ENCODE measurements at regions not wholly inside any gene's neighbourhood (a gene's known extent, or its start where the extent isn't known, plus 50 kb on each side); places are given as distances from the start of the nearest gene placed in this dataset.
"Not testable (repeated sequence)": the region's sequence is repeated elsewhere in the genome, so short reads cannot be mapped to it uniquely, and the experiment has no call there.

DNA sequence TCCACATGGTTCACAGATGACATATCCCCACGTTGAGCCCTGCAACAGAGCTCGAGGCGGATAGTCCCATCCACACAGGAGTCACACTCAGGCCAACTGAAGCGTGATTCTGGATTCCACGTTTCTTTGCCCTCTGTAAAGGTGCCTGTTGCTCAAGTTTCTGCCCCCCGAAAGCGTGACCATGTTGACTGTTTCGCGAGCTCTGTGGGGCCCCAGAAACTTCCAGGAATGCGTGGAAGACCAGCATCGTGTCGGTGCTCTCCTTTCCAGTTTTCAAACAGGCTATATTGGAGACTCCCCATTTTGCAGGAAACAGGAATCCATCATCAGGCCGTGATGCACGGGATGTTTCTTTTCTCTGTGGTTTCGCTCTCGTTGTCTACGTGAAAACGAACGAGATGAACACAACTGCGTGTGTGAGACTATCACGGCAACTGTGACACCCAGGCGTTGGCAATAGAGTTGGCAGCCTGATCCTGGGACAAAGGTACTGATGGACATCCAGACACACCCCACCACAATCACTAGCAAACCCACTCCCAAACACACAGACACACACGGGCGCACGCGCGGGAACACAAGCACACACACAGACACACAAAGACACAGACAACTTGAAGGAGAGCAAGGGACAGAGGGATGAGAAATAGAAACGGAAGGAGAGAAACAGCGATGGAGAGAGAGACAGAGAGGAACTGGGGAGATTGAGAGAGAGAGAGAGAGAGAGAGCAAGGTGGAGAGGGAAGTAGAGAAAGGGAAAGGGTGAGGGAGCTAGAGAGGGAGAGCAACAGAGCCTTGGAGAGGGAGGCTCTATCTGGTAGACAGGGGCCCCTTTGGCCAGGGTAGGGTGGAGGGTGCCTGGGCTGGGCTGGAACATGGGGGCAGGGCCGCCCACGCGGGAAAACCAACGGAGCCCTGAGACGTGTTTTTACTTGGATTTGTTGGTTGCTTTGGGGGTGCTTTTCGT is 1609.3 kb downstream of the SPATA31A7 start:
- not testable (repeated sequence) for DNase-seq (ENCODE audit: low read depth)

DNA sequence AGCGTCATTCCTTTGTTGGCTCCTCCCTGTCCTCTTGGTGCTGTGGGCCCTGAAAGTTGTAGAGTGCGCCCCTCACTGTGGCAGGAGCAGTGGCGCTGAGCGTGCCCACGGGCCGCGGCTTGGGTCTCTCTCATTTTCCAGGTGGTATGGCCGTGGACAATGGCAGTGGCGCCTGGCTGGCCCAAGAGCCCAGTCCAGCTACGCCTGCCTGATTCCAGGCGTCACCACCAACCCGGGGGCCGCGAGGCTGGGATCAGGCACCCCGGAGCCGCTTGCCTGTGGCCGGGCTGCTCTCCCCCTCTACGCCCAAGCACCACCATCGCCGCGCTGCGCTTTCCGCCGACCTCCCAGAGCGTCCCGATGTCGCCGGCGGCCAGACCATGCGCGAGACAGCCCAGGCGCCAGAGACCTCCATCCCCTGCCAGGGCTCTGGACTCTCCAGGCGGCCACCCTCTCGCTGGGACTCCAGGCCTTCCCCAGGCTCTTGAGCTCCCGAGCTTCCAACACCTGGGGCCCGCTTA is 1610.1 kb downstream of the SPATA31A7 start:
- DNase-seq (ENCODE audit: low read depth) = not testable (repeated sequence)

DNA sequence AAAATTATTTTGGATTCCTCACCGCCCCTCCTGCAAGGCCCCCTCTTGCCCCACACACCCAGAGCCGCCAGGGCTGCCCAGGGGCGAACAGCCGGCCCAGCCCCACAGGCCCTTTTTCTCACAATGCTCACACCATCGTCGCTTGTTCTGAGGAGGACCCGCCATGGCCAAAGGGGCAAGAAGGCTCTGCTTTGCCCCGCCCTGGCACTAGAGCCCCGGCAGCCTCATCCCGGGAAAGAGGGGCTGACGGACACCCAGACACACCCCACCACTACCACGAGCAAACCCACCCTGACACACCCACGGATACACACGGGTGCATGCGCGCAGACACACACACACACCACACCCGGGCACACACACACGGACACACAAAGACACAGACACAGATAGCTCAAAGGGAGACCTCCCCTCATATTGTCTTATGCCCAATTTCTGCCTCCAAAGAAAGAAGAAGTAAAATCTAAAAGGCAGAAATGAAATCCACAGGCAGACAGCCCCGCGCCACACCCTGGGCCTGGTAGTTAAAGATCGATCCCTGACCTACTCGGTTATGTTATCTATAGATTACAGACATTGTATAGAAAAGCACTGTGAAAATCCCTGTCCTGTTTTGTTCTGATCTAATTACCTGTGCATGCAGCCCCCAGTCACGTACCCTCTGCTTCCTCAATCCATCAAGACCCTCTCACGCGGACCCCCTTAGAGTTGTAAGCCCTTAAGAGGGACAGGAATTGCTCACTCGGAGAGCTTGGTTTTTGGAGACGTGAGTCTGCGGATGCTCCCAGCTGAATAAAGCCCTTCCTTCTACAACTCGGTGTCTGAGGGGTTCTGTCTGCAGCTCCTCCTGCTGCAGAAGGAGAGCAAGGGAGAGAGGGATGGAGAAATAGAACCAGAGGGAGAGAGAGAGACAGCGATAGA is 1610.9 kb downstream of the SPATA31A7 start:
- DNase-seq (ENCODE audit: low read depth) = not testable (repeated sequence)

DNA sequence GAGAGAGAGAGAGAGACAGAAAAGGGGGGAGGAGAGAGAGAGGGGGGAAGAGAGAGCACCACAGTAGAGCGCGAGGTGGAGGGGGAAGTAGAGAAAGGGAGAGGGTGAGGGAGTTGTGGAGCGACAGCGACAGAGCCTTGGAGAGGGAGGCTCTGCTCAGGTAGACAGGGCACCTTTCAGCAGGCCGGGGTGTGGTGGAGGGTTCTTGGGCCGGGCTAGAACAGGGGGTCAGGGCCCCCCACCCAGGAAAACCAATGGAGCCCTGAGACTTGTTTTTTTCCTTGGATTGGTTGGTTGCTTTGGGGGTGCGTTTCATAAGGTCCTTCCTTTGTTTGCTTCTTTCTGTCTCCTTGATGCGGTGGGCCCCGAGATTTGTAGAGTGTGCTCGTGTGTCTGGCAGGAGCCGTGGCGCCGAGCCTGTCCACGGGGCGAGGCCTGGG is 1611.6 kb downstream of the SPATA31A7 start:
- DNase-seq (ENCODE audit: low read depth) = not testable (repeated sequence)

DNA sequence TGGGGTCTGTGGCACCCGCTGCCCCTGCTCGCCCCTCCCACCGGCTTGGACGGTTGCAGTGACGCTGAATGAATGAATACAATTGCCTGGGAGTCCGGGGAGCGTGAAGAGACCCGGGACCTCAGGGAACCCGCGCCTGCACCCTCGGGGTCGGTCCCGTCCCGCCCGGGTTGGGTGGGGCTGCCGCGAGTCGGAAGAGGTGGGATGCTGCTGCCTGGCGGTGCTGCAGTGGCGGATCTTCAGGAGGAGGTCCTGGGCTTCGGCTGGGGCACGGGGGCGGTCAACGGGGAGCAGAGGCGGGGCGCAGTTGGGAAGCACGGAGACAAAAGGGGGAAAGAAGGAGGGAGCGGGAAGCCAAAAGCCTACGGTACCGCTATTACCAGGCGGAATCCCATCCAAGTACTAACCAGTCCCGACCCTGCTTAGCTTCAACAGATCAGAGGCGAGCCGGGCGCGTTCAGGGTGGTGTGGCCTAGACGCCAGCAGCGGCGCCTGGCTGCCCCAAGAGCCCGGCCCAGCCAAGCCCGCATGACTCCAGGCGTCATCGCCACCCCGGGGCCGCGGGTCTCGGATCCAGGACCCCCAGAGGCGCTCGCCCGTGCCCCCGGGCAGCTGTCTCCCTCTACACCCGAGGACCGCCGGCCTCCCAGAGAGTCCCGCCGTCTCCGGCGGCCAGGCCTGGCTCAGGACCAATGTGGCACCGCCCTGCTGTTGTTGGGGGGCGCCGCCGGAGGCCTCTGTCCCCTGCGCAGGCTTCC is 1612.3 kb downstream of the SPATA31A7 start:
- peak; percentile 42 for DNase-seq (ENCODE audit: low read depth)

DNA sequence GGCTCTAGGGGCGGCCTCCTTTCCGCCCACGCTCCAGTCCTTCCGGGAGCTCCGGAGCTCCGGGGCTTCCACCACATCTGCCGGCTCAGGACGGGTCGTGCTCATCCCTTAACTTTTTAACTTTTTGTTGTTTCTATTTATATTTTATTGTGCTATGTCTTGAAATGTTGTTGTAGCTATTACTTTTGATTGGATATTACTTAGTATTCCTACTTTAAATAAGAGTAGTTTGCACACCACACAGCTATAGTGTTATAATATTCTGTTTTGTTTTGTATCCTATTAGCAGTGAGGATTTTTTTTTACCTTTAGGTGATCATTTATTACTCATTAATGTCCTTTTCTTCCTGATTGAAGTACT is 1612.9 kb downstream of the SPATA31A7 start:
- not testable (repeated sequence) for DNase-seq (ENCODE audit: low read depth)

DNA sequence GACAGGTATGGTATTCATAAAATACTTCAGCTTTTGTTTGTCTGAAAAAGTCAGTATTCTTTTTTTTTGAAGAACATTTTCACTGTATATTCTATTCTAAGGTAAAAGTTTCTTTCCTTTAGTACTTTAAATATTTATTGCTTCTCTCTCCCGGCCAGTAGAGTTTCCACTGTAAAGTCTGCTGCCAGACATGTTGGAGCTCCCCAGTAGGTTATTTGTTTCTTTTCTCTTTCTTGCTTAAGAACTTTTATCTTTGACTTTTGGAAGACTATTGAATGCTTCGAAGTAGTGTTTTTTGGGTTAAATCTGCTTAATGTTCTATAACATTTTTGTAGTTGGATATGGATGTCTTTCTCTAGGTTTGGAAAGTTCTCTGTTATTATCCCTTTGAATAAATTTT is 1613.3 kb downstream of the SPATA31A7 start:
- DNase-seq (ENCODE audit: low read depth) = not testable (repeated sequence)

DNA sequence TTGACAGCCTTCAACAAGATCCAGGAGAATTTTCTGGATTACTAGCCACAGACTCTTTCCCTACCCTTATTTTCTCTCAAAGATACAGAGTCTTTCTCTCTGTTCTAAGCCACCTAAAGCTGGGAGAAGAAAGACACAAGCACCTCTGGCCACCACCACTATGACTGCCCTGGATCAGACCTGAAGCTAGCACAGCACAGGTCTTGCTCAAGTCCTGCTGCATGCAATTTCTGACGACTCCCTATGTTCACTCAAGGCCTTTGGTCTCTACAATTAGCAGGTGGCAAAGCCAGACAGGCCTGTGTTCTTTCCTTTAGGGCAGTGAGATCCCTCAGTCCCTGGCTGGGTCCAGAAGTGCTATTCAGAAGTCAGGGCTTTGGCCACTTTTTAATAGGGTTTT is 1614.5 kb downstream of the SPATA31A7 start:
- not testable (repeated sequence) for DNase-seq (ENCODE audit: low read depth)

DNA sequence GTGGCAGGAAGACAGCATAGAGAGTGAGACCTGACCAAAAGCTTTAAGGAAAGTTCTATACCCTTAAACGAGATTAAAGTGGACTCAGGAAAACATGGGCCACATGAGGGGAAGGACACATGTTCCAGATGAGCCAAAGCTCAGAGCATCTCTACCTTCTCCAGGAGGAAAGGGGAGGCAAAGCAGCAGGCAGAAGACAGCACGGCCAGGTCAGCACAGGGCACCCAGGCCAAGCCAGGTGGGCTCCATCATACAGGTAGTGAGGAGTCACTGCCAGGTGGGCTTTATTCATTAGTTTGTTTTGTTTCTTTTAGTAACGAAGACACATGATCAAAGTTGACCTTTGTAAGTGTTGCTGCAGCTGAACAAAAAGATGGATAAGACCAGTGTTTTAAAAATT is 1617.6 kb downstream of the SPATA31A7 start:
- DNase-seq (ENCODE audit: low read depth) = not testable (repeated sequence)

DNA sequence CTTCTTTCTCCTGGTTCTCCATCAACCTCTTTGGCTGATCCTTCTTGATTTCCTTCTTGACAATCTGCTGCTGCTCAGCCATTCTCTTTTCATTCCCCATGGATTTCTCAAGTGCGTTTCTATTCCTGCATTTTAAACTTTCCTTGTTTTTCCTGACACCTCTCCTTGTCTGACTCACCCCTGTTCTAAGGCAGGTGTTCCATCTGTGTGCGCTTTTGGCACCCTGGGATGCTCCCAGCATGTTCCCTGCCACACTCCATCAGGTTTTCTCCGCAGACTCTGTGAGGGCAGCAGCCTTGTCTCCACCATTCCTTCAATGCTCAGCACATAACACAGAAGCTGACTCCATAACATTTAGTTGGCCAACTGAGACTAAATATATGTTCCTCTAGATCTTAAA is 1618.2 kb downstream of the SPATA31A7 start:
- not testable (repeated sequence) for DNase-seq (ENCODE audit: low read depth)

DNA sequence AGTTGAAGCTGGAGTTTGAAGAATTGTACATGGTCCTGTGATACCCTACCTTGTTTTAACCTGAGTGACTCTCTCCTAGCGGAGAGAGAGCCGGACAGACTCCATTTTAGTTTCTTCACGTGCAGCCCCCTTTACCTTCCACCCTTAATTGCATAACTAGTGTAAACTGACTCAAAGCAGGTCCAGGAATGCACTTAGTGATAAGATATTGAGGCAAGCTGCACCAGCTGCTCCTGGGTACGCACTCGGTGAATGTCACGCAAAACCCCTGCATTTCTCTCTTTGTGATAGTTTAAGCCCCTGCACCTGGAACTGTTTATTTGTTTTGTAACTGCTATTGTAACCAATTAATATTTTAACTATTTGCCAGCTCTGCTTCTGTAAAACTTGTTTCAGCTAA is 1620.5 kb downstream of the SPATA31A7 start:
- not testable (repeated sequence) for DNase-seq (ENCODE audit: low read depth)

DNA sequence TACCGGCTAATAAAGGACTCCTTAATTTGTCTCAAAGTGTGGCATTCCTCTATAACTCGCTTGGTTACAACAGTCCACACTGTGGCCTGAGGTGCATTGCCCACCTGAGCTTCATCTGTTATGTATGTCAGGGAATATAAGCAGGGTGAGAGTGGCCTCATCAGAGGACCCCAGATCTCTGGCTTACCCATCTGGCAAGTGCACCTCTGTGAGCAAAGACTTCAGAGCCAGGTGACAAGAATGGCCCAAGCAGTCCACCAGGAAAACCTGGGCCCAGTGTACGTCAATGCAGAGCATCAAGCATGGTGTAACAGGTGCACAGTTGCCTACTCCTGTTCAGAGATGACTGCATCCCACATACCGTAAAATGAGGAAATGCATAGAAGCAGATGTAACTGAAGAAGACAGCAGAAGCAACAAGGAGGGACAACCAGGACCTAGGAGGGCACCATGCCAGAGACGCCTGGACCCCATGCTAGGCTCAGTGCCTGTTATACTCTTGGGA is 1621.0 kb downstream of the SPATA31A7 start:
- DNase-seq (ENCODE audit: low read depth) = not testable (repeated sequence)

DNA sequence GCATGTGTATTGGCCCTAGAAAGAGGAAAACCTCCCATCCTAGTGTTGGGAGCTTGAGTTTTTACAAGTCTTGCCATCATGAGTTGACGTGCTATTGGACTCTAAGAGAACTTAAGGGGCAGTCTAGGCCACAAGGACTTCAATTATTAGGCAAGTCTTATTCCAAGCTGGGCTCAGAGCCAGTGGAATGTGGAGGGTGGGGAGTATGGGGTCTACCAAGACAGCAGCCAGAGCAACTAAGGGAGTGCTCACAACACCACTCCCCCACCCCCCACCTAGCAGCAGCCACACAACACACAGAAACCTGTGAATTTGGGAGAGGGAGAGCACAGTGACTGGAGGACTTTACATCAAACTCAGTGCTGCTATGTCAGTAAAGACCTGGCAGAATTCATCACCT is 1625.6 kb downstream of the SPATA31A7 start:
- DNase-seq (ENCODE audit: low read depth) = not testable (repeated sequence)

DNA sequence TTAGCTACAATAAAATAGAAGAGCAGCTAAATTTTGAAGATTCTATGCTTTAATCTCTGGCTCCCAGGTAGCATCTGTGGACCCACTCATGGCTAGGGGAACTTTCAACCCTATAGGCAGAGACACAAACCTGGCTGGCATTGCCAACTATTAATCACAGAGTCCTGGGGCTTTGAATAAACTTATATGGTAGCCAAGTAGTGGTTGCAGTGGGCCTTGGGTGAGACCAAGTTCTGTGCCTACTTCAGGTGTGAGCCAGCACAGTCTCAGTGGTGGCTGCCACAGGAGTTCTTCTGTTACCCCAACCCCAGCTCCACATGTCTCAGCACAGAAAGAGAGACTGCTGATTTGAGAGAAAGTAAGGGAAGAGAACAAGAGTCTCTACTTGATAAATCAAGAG is 1626.5 kb downstream of the SPATA31A7 start:
- not testable (repeated sequence) for DNase-seq (ENCODE audit: low read depth)

DNA sequence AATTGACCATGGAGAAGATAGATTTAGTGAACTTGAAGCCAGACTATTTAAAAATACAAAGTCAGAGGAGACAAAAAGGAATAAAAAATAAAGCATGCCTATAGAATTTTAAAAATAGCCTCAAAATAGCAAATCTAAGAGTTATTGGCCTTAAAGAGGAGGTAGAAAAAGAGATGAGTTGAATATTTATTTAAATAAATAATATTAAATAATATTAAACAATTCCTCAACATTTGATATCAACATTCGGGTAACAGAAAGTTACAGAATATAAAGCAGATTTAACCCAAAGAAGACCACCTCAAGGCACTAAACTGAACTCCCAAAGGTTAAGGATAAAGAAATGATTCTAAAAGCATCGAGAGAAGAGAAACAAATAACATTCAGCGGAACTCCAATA is 1627.4 kb downstream of the SPATA31A7 start:
- DNase-seq (ENCODE audit: low read depth) = not testable (repeated sequence)

DNA sequence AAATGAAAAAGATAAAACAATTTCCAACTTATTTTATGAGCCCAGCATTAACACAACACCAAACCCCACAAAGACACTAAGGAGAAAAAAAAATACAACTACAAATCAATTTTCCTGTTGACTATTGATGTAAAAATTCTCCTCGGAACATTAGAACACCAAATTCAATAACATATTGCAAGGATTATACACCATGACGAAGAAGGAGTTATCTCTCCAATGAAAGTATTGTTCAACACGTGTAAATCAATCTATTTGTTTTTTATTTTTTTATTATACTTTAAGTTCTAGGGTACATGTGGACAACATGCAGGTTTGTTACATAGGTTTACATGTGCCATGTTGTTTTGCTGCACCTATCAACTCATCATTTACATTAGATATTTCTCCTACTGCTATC is 1632.3 kb downstream of the SPATA31A7 start:
- DNase-seq (ENCODE audit: low read depth) = not testable (repeated sequence)

DNA sequence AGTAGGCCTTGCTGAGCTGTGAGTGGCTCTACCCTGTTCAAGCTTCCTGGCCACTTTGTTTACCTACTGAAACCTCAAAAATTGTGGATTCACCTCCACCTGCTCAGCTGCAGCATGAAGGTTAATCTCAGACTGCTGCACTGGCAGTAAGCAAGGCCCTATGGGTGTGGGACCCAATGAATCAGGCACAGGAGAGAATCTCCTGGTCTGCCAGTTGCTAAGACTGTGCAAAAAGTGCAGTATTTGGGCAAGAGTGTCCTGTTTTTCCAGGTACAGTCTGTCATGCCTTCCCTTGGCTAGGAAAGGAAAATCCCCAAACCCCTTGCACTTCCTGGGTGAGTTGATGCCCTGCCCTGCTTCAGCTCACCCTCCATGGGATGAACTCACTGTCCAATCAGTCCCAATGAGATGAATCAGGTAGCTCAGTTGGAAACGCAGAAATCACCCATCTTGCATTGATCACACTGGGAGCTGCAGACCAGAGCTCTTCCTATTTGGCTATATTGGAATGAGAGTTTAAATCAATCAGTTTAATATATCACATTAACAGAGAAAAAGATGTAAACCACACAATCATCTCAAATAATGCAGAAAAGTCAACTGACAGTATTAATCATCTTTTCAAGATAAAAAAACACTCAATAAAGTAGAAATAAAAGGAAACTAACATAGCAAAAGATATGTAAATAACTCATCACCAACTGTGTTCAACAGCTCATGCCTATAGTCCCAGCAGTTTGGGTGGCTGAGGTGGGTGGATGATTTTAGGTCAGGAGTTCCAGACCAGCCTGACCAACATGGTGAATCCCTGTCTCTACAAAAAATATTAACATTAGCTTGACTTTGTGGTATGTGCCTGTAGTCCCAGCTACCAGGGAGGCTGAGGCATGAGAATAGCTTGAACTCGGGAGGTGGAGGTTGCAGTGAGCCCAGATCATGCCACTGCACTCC is 1638.4 kb downstream of the SPATA31A7 start:
- not testable (repeated sequence) for DNase-seq (ENCODE audit: low read depth)

DNA sequence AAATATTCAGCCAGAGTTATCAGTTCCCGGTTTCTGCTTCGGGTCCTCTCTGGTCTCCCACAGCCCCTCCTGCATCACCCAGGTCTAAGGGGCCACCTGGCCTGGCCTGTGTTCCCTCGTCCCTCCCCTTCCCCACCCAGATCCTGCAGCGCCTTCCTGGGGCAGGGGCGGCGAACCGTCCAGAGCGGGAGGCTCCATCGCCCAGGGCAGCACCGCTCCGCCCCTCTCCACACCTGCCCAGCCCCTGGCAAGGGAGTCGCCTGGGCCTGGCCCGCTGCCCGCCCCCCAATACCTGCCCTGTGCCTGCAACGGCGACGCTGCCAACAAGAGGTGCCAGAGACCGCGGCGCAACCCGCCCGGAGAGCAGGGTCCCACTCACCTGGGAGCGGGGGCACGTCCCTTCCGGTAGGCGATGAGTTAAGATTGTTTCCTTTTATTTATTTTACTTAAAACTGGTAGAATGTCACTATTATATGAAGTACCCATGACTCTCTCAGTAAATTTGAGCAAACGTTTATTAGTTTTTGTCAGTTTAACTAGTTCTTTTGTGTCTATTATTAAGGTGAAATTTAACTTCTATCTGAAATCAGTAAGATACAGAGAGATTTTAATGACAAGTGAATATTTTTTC is 1641.1 kb downstream of the SPATA31A7 start:
- not testable (repeated sequence) for DNase-seq (ENCODE audit: low read depth)

All from T-helper 22 cell (primary cell).